ENCODE measurements at regions not wholly inside any gene's neighbourhood (a gene's known extent, or its start where the extent isn't known, plus 50 kb on each side); places are given as distances from the start of the nearest gene placed in this dataset.

DNA sequence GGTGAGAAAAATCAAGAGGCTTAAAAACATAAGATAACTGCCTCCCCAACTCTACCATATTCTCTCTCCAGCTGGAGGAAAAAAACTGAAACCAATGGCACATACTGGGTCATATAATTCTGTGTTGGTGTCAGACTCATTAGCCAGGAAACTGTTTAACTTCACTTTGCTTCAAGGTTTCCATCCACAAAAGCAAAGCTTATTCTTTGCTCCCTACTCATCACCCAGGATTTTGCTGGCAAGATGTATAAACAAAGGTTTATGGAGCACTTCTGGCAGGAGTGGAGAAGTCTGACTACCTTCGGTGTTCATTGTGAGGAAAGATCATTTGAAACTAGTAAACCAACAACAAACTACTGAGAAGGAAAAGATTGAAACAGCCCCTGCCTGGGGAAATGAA, 197.5 kb upstream of the SERP2 start:
- TF ChIP-seq GATA2 (IDR thresholded peaks at IDR 0.05; ENCODE audit: low read depth, low read length) = no peak
- TF ChIP-seq GATA3 (IDR thresholded peaks at IDR 0.05; ENCODE audit: low read depth, low read length) = no peak
